HG02852 (cell line): ENCODE measurements at regions not wholly inside any gene's neighbourhood (a gene's known extent, or its start where the extent isn't known, plus 50 kb on each side); places are given as distances from the start of the nearest gene placed in this dataset.
"Not testable (repeated sequence)": the region's sequence is repeated elsewhere in the genome, so short reads cannot be mapped to it uniquely, and the experiment has no call there.

Source experiments
- ATAC-seq: cut with Tn5 transposase; IDR thresholded peaks from one replicate; pipeline ENCODE4 v1.9.1; 2021; ENCODE audit warnings: mild to moderate bottlenecking, moderate library complexity; ENCODE audit not compliant: unreplicated experiment

DNA sequence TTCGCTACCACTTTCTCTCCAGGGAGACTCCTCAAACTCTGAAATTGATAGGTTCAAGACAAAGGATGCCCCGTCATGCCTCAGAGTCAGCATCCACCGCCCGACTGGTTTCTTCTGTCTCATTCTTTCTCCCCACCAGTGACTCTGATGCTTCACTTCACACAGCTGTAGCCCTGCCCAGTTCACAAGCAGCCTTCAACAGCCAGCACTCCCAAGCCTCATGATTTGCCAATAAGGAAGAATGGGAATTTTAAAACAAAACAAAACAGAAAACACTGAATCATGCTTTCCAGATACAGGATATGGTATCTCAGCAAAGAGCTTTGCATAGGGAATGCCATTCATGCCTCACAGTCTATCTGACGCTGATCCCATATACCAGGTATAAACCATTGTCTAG, 371.2 kb upstream of the RORB start:
- ATAC-seq, result no peak

DNA sequence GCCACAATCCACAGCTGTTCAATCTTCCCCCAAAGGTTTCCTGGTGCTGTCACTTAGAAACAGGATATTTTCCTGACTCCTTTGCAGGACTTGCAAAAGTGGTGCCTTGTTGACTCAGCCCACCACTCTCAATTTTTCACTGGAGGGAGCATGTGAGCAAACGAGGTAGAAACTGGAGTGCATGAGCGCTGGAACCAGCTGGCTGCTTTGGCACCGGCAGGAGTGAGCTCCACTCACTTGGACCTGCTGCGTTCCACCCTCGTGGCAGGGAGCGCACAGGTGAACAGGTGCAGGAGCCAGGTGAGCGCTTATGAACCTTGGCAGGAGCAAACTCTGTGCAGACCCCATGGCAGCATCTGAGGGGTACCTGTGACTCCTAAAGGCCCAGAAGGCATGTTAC, 364.1 kb upstream of the RORB start:
- no peak for ATAC-seq

DNA sequence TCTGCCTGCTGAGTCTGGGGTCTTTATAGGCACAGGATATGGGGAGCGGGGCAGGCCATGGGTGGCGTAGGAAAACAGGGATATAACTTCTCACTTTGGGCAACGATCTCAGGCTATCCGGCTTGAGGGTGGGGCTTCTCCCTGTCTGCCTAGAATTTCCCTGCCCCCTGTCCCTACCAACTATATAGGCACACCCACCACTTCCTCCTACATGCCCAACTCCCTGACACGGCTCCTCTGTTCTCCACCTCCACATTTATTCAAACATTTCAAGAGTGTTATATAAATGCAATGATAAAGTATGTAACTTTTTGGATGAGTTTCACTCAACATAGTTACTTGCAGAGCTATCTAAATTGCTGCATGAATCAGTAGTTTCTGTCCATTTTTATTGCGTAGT, 363.2 kb upstream of the RORB start:
- no peak for ATAC-seq

DNA sequence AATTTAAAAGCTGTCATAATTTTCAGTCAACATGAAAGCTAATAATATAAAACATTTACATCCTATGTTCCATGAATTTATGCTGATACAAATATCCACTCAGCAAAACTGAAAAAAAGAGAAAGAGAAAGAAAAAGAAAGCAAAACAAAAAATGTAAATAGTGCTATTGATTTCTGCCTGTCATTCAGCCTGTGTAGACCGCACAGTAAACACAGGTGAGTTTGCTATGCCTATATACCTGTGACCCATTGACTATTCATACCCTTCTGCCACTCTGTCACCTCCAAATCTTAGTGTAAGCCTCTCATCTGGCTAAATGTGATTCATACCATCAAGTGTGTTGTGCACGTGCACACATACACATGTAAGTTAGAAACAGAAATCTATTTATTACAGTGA, 359.0 kb upstream of the RORB start:
- ATAC-seq, result no peak

DNA sequence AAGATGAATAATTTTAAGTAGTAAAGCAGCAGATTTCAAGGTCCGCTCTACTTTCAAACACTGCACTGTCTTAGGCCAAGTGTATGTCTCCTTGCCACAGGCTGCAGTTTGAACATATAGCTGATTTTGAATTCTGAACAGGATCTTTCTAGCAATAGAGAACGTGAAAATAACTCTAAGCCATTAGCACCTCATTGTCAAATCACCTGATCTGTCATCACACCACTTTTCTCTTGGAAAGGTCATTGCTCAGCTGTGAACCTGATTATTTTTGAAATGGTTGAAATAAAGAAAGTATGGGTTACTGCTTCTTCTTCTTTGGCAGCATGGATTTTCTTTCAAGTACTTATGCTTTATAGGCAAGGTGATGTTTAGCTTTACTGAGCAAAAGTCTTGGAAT, 357.0 kb upstream of the RORB start:
- ATAC-seq, result no peak

DNA sequence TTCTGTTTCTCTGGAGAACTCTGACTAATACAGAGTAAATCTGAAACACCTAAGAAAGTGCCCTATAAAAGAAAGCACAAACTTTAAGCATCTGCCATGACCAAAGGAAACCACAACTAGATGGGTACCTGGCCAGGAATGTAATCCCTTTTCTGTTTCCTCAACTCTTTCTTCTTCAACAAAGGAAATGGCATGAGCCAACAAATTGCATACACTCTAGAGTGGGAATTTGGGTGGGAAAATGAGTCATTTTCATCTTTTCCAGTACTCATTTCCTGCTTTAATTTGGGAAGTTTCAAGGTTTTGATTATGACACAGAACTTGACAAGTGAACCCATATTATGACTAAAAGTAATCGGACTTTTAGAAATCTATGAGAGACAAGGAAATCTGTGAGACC, 349.2 kb upstream of the RORB start:
- no peak for ATAC-seq

DNA sequence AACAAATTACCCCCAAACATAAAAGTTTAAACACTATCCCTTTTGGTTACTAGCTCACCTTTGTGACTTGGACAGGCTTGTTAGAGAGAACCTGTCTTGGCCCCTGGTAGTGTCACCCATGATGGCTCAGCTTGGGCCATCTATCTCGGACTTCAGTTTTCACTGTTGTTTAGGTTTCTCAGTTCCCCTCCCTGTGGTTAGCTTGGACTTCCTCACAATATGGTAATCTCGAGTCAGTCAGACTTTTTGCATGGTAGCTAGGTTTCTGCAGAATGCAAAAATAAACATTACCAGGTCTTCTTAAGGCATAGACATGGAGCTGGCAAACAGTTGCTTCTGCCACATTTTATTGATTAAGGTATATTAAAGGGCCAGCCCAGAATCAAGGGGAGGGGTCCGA, 324.3 kb upstream of the RORB start:
- ATAC-seq, result peak; percentile 100

DNA sequence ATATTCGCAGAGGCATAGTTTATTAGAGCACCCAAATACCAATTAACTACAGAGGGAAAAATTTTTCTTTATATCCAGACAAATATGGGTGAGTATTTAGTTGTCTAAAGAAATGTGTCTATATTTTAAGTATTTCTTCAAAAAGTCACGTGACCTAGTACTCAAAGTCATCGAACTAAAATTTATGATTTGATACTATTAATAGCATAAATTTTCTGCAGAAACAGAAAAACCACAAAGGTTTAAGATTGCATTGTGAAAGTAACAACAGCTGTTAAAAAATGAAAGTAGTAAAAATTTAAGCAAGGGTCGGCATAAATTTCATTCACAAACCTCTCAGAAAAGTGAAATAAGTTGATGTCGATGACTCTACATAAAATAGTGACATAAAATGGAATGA, 323.9 kb upstream of the RORB start:
- no peak for ATAC-seq

DNA sequence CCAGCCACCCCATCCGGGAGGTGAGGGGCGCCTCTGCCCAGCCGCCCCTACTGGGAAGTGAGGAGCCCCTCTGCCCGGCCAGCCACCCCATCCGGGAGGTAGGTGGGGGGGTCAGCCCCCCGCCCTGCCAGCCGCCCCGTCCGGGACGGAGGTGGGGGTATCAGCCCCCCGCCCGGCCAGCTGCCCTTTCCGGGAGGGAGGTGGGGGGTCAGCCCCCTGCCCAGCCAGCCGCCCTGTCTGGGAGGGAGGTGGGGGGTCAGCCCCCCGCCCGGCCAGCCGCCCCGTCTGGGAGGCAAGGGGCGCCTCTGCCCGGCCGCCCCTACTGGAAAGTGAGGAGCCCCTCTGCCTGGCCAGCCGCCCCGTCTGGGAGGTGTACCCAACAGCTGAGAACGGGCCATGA, 299.4 kb upstream of the RORB start:
- ATAC-seq, result not testable (repeated sequence)

DNA sequence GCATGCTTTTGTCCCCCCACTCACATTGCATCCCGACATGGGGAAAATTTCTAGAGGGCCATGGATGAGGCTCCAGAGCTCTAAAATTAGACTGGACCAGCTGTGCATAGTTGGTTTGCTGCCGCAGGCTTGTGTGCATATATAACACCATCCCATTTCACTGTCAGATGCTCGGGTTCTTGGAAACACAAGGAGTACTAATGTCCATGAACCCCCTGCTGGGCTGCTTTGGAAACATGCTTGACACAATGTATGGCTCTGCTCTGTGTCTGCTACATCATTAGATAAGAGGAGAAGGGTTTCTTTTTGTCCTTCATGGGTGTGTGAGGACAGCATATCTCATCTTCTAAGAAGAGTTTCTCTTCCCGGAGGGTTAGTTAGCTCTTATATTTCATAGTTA, 292.1 kb upstream of the RORB start:
- no peak for ATAC-seq

DNA sequence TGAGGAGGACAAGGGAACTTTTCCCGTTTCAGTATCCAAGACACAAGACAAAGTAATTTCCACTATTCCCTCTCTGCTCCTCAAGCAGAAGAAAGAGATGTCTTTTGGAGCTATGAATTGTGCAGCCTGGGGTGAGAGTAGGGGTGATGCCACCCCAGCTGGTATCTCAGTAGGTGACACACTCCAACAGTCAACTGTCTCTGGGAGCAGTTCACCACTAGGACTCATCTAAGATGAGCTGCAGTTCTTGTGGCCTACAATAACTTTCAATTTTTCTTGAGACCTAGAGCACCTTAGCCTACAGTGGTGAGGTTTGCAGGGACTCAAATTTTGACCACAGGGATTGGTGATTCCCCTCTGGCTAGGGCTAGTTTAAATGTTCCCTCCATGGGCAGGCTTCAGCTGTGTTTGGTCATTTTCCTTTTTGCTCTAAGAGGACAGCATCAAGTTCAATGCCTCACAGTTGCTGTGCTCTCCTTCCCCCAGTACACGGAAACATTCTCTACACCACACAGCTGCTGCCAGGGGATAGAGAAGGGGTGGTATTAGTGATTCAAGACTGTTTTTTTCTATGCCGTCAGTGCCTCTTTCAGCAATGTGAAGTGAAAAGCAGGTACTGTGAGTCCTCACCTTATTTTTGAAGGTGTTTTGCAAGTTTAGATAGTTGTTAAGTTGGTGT, 278.6 kb upstream of the RORB start:
- ATAC-seq, result no peak

DNA sequence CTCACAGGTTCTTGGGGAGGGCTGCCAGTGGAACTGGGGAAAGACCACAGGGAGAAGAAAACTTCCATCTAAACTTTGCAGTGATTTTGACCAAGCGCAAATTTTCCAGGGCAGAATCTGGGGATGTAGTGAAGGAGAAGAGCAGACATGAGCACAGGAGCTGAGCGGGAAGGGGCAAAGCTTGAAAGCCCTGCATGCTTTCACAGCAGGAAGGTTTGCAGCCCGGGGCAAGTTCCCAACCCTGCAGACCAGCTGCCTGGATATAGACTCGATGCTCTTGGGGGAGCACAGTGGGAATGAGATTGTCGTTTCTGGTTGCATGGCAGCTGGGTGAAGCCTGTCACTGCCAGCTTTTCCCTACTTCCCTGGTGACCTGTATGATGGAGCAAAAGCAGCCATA, 276.8 kb upstream of the RORB start:
- ATAC-seq, result no peak

DNA sequence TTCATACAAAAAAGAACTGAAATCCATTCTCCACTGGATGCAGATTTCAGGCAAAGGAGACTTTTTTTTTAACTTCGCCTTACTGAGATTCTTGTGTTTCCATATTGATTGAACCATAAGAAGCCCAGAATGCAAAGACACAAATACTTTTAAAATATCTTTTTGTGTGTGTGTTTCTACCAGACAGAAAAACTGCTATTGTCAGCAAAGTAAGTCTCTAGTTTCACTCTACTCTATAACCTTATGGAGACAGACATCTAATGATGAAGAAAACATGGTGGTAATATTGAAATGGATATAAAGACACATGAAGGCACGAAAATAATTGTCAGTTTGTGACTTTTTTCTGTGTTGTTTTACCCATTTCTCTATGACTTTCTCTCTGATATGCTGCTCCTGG, 260.3 kb upstream of the RORB start:
- ATAC-seq, result no peak

DNA sequence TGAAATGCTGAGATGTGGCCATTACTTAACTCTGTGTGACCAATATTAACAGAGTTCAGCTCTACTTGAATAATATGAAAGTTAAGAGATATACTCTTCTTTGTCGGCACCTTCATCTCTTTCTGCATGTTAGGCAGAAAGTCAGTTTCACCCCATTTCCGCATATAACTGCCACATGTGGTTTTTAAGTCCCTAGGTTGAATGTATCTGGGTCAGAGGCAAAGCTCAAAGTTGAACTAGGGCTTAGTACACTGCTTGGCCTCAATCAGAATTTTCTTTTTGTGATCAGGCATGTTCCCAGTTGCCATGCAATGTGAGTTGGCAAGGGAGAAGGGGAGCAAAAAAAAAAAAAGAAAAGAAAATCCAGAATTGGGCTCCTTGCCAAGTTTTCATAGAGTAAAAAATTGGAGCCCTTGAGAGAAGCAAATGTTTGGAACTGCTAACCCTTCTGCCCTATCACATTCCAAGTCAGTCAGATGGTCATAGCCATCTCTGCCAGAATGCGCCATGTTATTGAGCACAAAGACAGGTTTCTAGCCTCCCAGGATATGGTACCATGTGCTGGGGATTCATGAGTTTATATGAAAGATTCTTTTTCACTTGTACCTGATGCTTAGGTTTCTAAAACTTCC, 251.2 kb upstream of the RORB start:
- ATAC-seq, result no peak

DNA sequence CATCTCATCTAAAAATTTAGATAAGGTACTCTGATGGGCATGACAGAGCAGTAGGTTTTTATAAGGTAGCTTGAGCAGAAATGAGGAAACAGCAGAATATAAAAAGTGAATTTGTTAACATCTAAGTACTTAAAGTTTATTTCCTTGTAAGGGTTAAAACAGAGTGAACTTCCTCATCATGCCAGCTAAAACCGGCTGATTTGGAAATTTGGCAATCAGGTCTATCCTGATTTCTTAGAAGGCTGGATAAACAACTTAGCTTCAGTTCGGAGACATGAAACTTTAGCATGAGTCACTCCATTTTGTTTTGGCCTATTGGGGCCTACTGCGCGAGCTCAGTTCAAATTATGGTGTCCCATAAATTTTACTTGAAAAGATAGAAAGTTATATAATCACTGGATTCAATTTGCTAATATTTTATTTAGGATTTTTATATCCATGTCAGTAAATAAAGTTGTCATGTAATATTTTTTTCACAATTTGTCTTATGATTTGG, 241.6 kb upstream of the RORB start:
- no peak for ATAC-seq

DNA sequence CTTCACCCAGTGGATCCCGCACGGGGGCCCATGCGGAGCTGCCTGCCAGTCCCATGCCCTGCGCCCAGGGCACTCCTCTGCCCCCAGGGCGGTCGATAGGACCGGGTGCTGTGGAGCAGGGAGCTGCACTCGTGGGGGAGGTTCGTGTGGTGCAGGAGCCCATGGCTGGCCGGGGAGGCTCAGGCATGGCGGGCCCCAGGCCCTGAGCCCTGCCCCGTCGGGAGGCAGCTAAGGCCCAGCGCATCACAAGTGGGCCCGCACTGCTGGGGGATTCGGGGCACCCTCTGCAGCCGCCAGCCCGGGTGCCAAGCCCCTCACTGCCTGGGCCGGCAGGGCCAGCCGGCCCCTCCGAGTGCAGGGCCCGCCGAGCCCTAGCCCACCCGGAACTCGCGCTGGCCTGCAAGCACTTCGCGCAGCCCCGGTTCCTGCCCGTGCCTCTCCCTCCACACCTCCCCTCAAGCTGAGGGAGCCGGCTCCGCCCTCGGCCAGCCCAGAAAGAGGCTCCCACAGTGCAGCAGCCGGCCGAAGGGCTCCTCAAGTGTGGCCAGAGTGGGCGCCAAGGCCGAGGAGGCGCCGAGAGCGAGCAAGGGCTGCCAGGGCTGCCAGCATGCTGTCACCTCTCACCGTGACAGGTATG, 221.1 kb upstream of the RORB start:
- ATAC-seq, result no peak

DNA sequence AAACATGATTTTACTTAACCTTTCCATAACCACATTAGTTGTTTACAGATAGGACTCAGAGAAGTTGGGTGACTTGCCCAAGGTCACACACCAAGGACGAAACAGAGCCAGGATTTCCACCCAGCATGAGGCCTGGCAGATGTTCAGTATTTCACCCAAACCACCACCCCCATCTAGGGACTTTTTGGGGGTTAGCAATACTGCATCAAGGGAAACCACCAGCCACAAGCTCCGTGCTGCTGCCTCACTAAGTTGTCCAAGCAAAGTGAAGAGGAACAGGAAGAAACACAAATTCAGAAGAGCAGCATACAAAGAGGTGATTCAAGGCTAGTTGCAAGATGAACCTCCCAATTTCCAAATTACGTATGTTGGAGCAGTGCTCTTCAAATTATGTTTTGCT, 219.6 kb upstream of the RORB start:
- ATAC-seq, result peak; percentile 96

DNA sequence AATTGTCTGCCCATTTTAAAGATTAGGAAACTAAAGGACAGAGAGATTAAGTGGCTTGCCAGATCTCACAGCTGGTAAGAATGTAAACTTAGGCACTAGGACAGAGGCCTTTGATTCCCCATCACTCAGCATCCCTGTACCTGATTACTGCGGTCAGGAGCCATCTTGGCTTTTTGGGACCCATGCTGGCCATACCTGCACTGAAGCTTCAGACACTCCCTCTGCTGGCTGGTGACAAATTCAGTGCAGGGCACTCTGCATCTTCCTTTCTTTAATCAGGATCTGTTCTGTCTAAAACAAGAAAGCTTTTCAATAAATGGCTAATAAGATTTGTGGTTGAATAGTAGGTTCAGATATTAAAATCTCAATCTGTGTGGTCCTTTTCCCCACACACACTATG, 215.5 kb upstream of the RORB start:
- ATAC-seq, result no peak

DNA sequence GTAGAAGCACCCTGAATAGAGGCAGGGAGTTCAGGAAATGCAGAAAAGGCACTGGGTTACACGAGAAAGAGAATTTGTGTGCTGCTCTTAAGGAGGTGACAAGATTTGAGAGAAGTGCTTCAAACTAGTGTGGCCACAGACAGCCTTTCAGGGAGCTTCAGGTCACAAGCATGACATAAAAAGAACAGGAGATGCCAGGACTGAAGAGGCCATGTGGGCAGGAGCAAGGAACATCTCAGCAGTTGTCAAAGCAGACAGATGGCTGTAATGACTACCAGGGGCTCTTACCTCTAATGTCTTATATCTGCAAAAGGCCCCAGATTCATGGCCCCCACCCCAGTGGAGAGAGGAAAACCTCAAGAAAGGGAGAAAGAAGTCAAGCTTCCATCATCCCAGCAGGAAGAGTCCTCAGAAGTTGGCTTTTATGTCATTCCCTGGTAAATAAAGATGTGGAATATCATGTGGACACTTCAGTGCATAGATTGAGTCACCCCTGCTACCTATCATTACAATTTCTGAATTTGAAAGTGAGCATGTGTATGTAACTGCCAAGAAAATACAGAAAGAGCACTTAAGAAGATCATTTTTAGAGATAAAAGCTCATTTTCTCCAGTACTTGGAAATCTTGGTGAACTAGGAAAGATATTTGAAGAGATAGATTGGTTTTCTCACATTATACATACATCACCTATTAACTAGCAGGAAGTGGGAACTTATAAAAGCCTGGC, 214.4 kb upstream of the RORB start:
- no peak for ATAC-seq

DNA sequence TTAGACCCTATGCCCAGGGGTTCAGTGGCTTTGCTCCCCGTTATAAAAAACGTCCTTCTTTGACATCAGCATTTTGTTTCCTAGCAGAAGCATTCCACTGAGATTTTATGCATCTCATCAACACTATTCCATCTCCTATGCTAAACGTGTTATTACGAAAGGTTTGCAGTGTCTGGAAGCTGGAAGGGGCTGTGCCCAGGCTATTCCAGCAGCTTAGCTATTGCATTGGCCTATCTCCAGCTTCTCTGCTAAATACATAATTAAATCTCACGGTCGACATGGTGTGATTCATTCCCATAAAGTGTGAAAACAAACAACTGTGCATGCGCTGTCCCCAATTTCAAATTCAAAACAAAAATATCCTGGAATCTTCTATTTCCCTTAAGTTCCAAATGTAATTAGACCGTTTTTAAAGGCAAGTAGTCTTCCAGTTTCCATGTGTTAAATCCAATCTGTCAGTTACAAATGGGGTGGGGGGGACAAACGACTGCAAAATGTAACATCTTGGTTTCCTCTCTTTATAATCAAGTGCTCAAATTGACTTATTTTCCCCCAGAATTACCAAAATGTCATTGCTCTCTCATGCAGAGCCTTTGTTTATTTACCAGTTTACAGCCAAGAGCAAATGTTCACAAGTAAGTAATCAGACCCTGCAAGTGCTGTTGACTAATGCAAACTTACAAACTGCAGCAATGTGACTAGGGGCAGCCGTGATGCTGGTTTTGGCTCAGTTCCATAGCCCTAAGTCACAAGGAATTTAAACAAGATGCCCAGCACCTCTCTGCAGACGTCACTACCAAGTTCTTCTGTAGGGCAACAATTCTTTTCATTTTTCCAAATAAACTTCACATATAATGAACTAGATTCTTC, 212.3 kb upstream of the RORB start:
- no peak for ATAC-seq

DNA sequence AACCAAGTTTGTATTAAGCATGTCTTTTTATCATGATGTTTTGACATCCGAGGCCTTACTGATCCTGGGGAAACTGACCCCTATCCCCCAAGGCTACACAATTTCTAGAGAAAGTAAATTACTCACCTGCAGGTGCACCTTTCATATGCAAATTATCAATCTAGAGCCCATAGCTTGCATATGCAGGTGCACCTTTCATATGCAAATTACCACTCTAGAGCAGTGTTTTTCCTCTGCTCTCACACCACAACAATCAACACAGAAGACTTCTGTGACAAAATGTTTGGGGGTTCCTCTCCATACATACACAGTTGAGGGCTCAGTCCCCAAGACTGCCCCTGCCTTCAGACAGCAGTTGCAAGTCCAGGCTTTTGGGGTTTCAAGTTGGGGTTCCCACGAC, 203.7 kb upstream of the RORB start:
- ATAC-seq, result no peak
